Endothelial cell of umbilical vein (primary cell): ENCODE measurements at regions not wholly inside any gene's neighbourhood (a gene's known extent, or its start where the extent isn't known, plus 50 kb on each side); places are given as distances from the start of the nearest gene placed in this dataset.

ENCODE experiments used
- BruUV-seq: library from RNA; stranded (reverse); fragments of 400-500 nt; replicated peaks from 2 replicates; lab custom pipeline; 2021; lab: Mats Ljungman, UMichigan
- CTCF ChIA-PET: fragments of 300-600, 350-600 bp; sonication (Branson Sonifier 250); formaldehyde crosslinking; loops from one replicate; lab custom pipeline; 2021; ENCODE audit warnings: antibody characterized with exemption, inconsistent platforms; lab: Charles Lee
- POLR2A ChIA-PET: fragments of 300-600, 350-600 bp; sonication (Branson Sonifier 250); formaldehyde crosslinking; loops from one replicate; lab custom pipeline; 2021; ENCODE audit warnings: antibody characterized with exemption, inconsistent platforms; lab: Charles Lee
- DNase-seq: peaks from one replicate; pipeline ENCODE4 v3.0.0-alpha.2; 2011; ENCODE audit warnings: low read depth, low spot score
- FAIRE-seq: peaks from 2 replicates; lab custom pipeline; 2011; peaks lifted over from hg19 to GRCh38; lab: Jason Lieb, UNC
- H2AFZ ChIP-seq: 2 replicates; pipeline ENCODE4 v1.6.0; 2012; ENCODE audit warnings: low read depth, low read length, control low read depth, inconsistent platforms
- H3K27ac ChIP-seq: 2 replicates; pipeline ENCODE4 v1.5.1; 2011; ENCODE audit warnings: low read depth, mild to moderate bottlenecking, control low read depth, low read length, moderate library complexity; ENCODE audit not compliant: insufficient read depth
- H3K27me3 ChIP-seq, 2 experiments: 2 replicates each; pipeline versions ENCODE4 v1.6.0 to v1.6.1; 2011; ENCODE audit warnings: low read length in 2 of 2, mixed read lengths in 1 of 2; ENCODE audit not compliant: control insufficient read depth in 2 of 2, insufficient read depth in 2 of 2
- H3K36me3 ChIP-seq, 2 experiments: 2 replicates in 1 of 2; 3 replicates in 1 of 2; pipeline ENCODE4 v1.5.1; 2011; ENCODE audit warnings: low read length in 2 of 2, mild to moderate bottlenecking in 1 of 2, moderate library complexity in 1 of 2; ENCODE audit not compliant: control insufficient read depth in 2 of 2, insufficient read depth in 2 of 2; ENCODE audit errors: extremely low read depth in 1 of 2
- H3K4me1 ChIP-seq: 3 replicates; pipeline ENCODE4 v1.5.1; 2011; ENCODE audit warnings: mild to moderate bottlenecking, low read length; ENCODE audit not compliant: control insufficient read depth, insufficient read depth; ENCODE audit errors: extremely low read depth
- H3K4me2 ChIP-seq: 2 replicates; pipeline ENCODE4 v1.6.1; 2011; ENCODE audit warnings: low read length, control low read depth, mixed read lengths; ENCODE audit not compliant: insufficient read depth
- H3K4me3 ChIP-seq, 3 experiments: fragments of 200-600 bp in 1 of 3; sonication (generic), shearing (Covaris generic) in 1 of 3; replicated peaks in 1 of 3; 2 replicates each; pipeline ENCODE4 v1.5.1; 2011 to 2016; ENCODE audit warnings: control low read depth in 3 of 3, low read length in 3 of 3, mild to moderate bottlenecking in 2 of 3, inconsistent platforms in 1 of 3, low read depth in 1 of 3, moderate library complexity in 1 of 3; ENCODE audit not compliant: insufficient read depth in 1 of 3
- H3K79me2 ChIP-seq: 2 replicates; pipeline ENCODE4 v1.6.0; 2012; ENCODE audit warnings: low read length, inconsistent platforms; ENCODE audit not compliant: control insufficient read depth, insufficient read depth
- H3K9ac ChIP-seq: replicated peaks from 2 replicates; pipeline ENCODE3; 2011; ENCODE audit warnings: low read length, control low read depth; ENCODE audit not compliant: insufficient read depth; ENCODE audit errors: extremely low read depth
- H3K9me1 ChIP-seq: replicated peaks from 3 replicates; pipeline ENCODE4 v1.6.0; 2011; ENCODE audit warnings: mild to moderate bottlenecking, low read length; ENCODE audit not compliant: control insufficient read depth, insufficient read depth; ENCODE audit errors: extremely low read depth
- H3K9me3 ChIP-seq: replicated peaks from 2 replicates; pipeline ENCODE4 v1.5.1; 2012; ENCODE audit warnings: low read length, inconsistent platforms; ENCODE audit not compliant: control insufficient read depth, insufficient read depth
- H4K20me1 ChIP-seq: replicated peaks from 2 replicates; pipeline ENCODE3; 2011; ENCODE audit warnings: mild to moderate bottlenecking, low read length; ENCODE audit not compliant: control insufficient read depth, insufficient read depth; ENCODE audit errors: extremely low read depth
- EZH2 ChIP-seq: IDR thresholded peaks from 2 replicates; pipeline ENCODE4 v1.6.1; 2012; ENCODE audit warnings: borderline replicate concordance, low read depth, mild to moderate bottlenecking, moderate library complexity, low read length, inconsistent platforms; ENCODE audit not compliant: severe bottlenecking
- FOS ChIP-seq: IDR thresholded peaks from 2 replicates; pipeline ENCODE4 v1.6.1; 2011; ENCODE audit warnings: mild to moderate bottlenecking, low read length, moderate library complexity, borderline replicate concordance; ENCODE audit not compliant: insufficient read depth
- GATA2 ChIP-seq: IDR thresholded peaks from 2 replicates; pipeline ENCODE4 v1.7.0; 2011; ENCODE audit warnings: low read depth, mild to moderate bottlenecking, moderate library complexity, mixed read lengths, low read length; ENCODE audit not compliant: insufficient read length, insufficient read depth
- JUN ChIP-seq: IDR thresholded peaks from 2 replicates; pipeline ENCODE4 v1.6.1; 2011; ENCODE audit warnings: borderline replicate concordance, low read depth; ENCODE audit not compliant: insufficient read length, insufficient read depth
- MYC ChIP-seq: IDR thresholded peaks from one replicate; pipeline ENCODE4 v1.6.1; 2011; ENCODE audit warnings: mild to moderate bottlenecking, low read depth, low read length
- POLR2A ChIP-seq: IDR thresholded peaks from 2 replicates; pipeline ENCODE4 v1.6.1; 2012; ENCODE audit warnings: low read depth, mild to moderate bottlenecking, control low read depth, low read length
- POLR2AphosphoS5 ChIP-seq: IDR thresholded peaks from 2 replicates; pipeline ENCODE4 v1.6.1; 2012; ENCODE audit warnings: low read depth, mild to moderate bottlenecking, control low read depth, low read length, moderate library complexity; ENCODE audit not compliant: insufficient read depth
- dilution Hi-C: fragments of 300-500 bp; cut with MboI; formaldehyde crosslinking; loops from one replicate; pipeline ENCODE4 v1.15.0; 2019; ENCODE audit warnings: low sequenced_read_pairs; ENCODE audit not compliant: extremely low pct_ligation_motif_present
- intact Hi-C: fragments of 100-400 bp; cut with micrococcal nuclease; formaldehyde crosslinking; loops from one replicate; pipeline ENCODE4 v1.10.0; 2022
- TF ChIP-seq, protein P1 (sequence below), 2 donors: IDR thresholded peaks; 1 replicate in 1 of 2; 2 replicates in 1 of 2; pipeline ENCODE4 v1.5.1; 2011; ENCODE audit warnings: low read length in 2 of 2, mild to moderate bottlenecking in 2 of 2, moderate library complexity in 2 of 2, control low read depth in 1 of 2, inconsistent platforms in 1 of 2, low read depth in 1 of 2; ENCODE audit not compliant: insufficient read depth in 1 of 2; ENCODE audit errors: extremely low read depth in 1 of 2
- TF ChIP-seq, protein P2 (sequence below): IDR thresholded peaks from 2 replicates; pipeline ENCODE4 v1.6.1; 2011; ENCODE audit not compliant: insufficient read depth, insufficient read length

GRCh38 chr6:47932575-47932974 is 150.7 kb downstream of the OPN5 start:
- no TSS peak for BruUV-seq
- FAIRE-seq (no peak), DNase-seq (no peak)
- Histone ChIP-seq H3K9me3 (no peaks in the 10 kb centered on the region), H2AFZ (no peak overlapping the region), H3K4me2 (no peak overlapping the region), H3K4me1 (no peaks in the 10 kb centered on the region), H3K4me3 (no peak overlapping the region), H3K9ac (no peak overlapping the region), H3K9me1 (no peaks in the 10 kb centered on the region), H4K20me1 (no peaks in the 10 kb centered on the region), H3K36me3 (no peaks in the 10 kb centered on the region), H3K27me3 (no peaks in the 10 kb centered on the region), H3K79me2 (no peaks in the 10 kb centered on the region), H3K27ac (no peak overlapping the region)
- TF ChIP-seq, protein P1, sequence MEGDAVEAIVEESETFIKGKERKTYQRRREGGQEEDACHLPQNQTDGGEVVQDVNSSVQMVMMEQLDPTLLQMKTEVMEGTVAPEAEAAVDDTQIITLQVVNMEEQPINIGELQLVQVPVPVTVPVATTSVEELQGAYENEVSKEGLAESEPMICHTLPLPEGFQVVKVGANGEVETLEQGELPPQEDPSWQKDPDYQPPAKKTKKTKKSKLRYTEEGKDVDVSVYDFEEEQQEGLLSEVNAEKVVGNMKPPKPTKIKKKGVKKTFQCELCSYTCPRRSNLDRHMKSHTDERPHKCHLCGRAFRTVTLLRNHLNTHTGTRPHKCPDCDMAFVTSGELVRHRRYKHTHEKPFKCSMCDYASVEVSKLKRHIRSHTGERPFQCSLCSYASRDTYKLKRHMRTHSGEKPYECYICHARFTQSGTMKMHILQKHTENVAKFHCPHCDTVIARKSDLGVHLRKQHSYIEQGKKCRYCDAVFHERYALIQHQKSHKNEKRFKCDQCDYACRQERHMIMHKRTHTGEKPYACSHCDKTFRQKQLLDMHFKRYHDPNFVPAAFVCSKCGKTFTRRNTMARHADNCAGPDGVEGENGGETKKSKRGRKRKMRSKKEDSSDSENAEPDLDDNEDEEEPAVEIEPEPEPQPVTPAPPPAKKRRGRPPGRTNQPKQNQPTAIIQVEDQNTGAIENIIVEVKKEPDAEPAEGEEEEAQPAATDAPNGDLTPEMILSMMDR (IDR thresholded peaks at IDR 0.05; ENCODE audit: extremely low read depth in 1 of 2, insufficient read depth in 1 of 2, low read depth in 1 of 2, low read length in 2 of 2), result no peak
- no peak for TF ChIP-seq EZH2
- TF ChIP-seq POLR2A, result no peak
- no peak for TF ChIP-seq FOS
- TF ChIP-seq MYC, result no peak
- TF ChIP-seq, protein P2, sequence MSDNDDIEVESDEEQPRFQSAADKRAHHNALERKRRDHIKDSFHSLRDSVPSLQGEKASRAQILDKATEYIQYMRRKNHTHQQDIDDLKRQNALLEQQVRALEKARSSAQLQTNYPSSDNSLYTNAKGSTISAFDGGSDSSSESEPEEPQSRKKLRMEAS, result no peak
- no peak for TF ChIP-seq GATA2
- no peak for TF ChIP-seq JUN
- TF ChIP-seq POLR2AphosphoS5, result no peak
- ChIA-PET POLR2A (no interaction called here), CTCF (no interaction called here)
- dilution Hi-C loops, result no loop called here
- intact Hi-C loops, result no loop called here
